ENCODE measurements at regions not wholly inside any gene's neighbourhood (a gene's known extent, or its start where the extent isn't known, plus 50 kb on each side); places are given as distances from the start of the nearest gene placed in this dataset.

- TF ChIP-seq, protein P1, sequence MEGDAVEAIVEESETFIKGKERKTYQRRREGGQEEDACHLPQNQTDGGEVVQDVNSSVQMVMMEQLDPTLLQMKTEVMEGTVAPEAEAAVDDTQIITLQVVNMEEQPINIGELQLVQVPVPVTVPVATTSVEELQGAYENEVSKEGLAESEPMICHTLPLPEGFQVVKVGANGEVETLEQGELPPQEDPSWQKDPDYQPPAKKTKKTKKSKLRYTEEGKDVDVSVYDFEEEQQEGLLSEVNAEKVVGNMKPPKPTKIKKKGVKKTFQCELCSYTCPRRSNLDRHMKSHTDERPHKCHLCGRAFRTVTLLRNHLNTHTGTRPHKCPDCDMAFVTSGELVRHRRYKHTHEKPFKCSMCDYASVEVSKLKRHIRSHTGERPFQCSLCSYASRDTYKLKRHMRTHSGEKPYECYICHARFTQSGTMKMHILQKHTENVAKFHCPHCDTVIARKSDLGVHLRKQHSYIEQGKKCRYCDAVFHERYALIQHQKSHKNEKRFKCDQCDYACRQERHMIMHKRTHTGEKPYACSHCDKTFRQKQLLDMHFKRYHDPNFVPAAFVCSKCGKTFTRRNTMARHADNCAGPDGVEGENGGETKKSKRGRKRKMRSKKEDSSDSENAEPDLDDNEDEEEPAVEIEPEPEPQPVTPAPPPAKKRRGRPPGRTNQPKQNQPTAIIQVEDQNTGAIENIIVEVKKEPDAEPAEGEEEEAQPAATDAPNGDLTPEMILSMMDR (IDR thresholded peaks at IDR 0.05; ENCODE audit: control insufficient read depth, extremely low read depth, insufficient read depth) = no peak
- no peak for DNase-seq (ENCODE audit: low read depth)
- no peak overlapping the region for H3K4me3 ChIP-seq (ENCODE audit: low read depth, low read length)
Measured at GRCh38 chr3:162052636-162053035, 556.0 kb downstream of the OTOL1 start.

DNA sequence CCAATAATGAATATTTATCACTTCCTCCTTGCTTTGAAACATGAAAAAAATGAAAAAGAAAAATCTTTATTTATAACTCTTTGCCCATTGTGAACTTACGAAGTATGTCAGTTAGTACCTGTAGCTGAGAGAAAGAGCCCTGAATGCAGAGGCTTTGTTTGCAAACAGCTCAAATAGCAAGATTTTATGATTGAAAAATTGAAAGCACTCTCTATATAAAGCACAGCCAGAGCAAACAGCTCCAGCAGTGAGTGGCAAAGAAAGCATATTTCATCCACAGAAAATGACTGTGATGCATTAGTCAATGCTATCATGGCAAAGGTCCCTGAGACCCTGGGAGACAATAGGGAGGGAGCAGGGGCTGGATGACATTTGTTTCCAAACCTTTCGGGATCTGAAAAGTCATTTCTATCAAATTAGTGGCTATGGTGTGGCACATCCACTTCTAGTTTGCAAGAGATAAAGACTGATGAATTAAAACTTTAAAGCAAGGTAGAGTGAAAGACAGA, 576.1 kb downstream of the OTOL1 start:
- TF ChIP-seq, protein P1 (IDR thresholded peaks at IDR 0.05; ENCODE audit: control insufficient read depth, extremely low read depth, insufficient read depth) = no peak
- no peak overlapping the region for H3K4me3 ChIP-seq (ENCODE audit: low read depth, low read length)
- DNase-seq (ENCODE audit: low read depth) = no peak

DNA sequence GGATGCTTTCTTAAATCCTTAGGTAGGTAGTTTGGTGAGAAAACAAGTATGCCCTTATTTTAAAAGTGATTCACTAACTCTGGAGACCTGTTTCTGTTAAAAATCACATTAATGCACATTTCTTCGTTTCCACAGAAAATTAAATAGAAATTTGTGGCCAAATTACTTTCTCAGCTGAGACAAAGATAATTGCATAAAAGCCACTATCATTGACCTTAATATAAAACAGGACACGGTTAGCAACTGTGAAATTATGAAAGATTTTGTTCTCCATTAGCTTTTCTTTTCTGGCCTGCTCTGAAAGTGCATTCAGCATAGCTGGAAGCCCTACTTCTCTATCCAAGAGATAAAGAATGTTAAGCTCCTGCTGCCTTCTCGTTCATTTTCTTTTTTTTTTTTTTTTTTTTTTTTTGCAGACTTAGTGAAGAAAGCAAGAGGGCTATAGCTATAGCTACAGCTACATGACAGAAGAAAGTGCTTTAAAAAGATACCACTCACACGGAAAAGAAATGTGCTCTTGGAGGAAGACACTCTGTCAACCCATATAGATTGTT, 576.9 kb downstream of the OTOL1 start:
- no peak overlapping the region for H3K4me3 ChIP-seq (ENCODE audit: low read depth, low read length)
- TF ChIP-seq, protein P1 (IDR thresholded peaks at IDR 0.05; ENCODE audit: control insufficient read depth, extremely low read depth, insufficient read depth) = no peak
- no peak for DNase-seq (ENCODE audit: low read depth)

GRCh38 chr3:162077108-162077507, 580.5 kb downstream of the OTOL1 start:
- no peak overlapping the region for H3K4me3 ChIP-seq (ENCODE audit: low read depth, low read length)
- no peak for DNase-seq (ENCODE audit: low read depth)
- TF ChIP-seq, protein P1 (IDR thresholded peaks at IDR 0.05; ENCODE audit: control insufficient read depth, extremely low read depth, insufficient read depth) = no peak

DNA sequence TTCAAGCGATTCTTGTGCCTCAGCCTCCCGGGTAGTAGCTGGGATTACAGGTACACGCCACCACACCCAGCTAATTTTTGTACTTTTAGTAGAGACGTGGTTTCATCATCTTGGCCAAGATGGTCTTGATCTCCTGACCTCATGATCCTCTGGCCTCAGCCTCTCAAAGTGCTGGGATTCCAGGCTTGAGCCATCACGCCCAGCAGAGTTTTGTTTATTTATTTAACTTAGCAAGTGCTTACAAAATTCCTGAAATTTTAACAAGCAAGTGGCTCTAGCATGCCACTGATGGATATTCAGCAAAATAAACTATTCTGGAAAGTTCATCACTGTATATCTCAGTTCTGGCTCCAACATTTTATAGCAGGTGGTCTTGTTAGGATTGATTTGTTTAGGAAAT, 585.9 kb downstream of the OTOL1 start:
- TF ChIP-seq, protein P1 (IDR thresholded peaks at IDR 0.05; ENCODE audit: control insufficient read depth, extremely low read depth, insufficient read depth) = no peak
- DNase-seq (ENCODE audit: low read depth) = no peak

GRCh38 chr3:162087361-162087760, 590.8 kb downstream of the OTOL1 start:
- H3K4me3 ChIP-seq (ENCODE audit: low read depth, low read length) = no peak overlapping the region
- TF ChIP-seq, protein P1 (IDR thresholded peaks at IDR 0.05; ENCODE audit: control insufficient read depth, extremely low read depth, insufficient read depth) = no peak
- no peak for DNase-seq (ENCODE audit: low read depth)

More for the DNA sequence above, 585.9 kb downstream of the OTOL1 start:
- H3K4me3 ChIP-seq (ENCODE audit: low read depth, low read length) = no peak overlapping the region

DNA sequence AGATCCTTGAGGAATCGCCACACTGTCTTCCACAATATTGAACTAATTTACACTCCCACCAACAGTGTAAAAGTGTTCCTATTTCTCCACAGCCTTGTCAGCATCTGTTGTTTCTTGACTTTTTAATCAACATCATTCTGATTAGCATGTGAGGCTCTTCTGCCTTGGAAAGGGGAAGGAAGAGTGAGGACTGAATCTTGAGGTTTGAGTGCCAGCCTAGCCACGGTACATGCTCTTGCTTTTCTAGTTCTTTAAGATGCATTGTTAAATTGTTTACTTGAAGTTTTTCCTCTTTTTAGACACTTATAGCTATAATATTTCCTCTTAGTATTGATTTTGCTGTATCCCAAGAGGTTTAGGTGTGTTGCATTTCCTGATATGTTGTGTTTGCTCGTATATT, 596.1 kb downstream of the OTOL1 start:
- H3K4me3 ChIP-seq (ENCODE audit: low read depth, low read length) = no peak overlapping the region
- TF ChIP-seq, protein P1 (IDR thresholded peaks at IDR 0.05; ENCODE audit: control insufficient read depth, extremely low read depth, insufficient read depth) = no peak
- no peak for DNase-seq (ENCODE audit: low read depth)

Data from LNCaP clone FGC (cell line).